NCI-H345 (cell line): ENCODE measurements at regions not wholly inside any gene's neighbourhood (a gene's known extent, or its start where the extent isn't known, plus 50 kb on each side); places are given as distances from the start of the nearest gene placed in this dataset.

ENCODE experiments used
- DNase-seq: peaks from one replicate; lab custom pipeline; 2025; lab: John Stamatoyannopoulos, UW

DNA sequence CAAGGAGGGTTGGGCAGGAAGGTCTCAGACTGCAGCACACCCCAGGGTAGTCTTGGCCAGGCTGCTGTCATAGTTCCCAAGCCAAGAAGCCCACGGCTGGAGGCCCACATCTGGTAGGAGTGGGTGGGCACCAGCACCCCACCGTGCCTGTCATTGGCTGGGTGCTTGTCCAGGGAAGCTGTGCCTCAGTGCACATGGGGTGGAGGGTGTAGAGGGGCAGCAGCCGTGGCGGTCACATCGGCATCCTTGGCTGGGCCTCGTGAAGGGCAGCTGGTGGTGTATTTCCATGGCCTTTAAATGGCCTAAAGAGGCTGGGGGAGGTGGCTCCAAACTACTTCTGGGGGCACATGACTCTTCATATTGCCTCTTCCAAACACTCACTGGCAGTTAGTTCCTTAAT, 119.6 kb upstream of the USP24 start:
- no peak for DNase-seq

DNA sequence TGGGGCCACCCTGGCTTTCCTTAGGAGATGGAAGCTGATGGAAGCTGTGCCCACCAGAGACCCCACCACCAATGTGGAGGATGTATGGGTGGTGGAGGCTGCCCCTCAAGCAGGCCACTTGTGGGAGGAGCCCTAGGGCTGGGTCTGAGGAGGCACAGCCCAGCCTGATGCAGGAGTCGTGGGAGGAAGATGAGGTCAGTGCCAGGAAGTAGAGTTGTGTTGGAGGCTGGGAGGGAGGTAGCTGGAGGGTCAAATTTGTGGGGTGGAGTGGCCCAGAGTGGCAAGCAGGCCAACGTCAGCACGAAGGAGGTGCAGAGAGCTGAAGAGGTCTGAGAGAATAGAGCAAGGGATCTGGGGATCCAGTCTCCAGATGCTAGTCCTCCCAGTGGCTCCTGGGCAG, 119.0 kb upstream of the USP24 start:
- DNase-seq: no peak

DNA sequence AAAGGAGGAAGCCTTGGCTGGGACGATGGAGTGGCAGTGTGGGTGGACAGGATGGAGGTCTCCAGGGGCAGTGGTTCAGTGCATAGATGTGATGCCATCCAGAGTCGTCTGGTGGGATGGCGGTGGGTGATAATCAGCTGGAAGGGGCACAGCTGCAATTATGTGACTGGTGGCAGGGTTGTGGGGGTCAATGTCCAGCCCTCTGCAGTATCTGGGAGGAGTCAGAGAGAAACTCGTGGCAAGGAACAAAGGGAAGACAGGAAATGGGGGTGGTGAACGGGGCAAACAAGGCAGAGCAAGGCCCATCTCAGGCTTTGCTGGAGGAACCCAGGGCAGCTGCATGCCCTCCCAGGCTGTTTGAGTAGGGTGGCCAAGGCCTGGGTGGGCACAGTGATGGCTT, 118.3 kb upstream of the USP24 start:
- DNase-seq: no peak

DNA sequence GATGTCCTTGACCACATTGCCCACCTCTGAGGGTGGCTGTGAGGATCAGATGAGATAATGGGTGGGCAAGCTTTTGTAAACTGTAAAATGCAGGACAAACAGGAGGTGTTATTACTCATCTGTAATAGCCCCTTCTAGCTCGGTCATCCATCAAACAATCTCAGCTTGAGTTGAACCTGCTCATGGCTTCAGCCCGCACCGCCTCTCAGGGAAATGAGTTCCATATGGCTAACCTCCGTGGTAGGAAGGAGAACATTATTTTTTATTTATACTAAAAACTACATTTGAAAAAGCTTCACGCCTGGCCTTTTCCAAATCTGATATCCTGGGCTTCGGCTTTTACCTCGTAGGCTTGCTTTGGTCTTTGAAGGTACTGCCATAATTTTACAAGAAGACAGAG, 116.2 kb upstream of the USP24 start:
- no peak for DNase-seq

DNA sequence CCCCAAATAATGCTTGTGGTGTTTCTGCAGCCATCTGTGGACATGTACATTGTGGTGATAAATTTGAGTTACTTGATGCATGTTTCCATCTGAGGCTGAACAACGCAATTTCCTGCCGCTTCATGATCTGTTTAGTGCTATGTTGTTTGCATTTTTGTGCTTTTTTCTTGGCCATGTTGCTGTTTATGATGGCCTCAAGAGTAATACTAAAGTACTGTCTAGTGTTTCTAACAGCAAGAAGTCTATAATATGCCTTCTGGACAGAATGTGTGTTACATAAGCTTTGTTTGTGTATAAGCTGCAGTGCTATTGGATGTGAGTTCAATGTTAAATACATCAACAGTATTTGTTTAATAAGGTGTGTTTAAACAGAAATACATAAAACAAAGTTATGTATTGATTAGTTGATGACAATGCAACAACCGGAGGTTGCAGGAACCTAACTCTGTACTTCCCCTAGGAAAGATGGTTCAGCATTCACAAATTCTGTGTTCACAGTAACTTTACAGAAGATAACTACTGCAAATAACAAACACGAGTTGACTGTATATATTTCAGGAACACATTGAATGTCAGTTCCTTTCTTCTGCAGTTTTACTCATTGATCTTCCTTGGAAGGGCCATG, 114.8 kb upstream of the USP24 start:
- DNase-seq: no peak

DNA sequence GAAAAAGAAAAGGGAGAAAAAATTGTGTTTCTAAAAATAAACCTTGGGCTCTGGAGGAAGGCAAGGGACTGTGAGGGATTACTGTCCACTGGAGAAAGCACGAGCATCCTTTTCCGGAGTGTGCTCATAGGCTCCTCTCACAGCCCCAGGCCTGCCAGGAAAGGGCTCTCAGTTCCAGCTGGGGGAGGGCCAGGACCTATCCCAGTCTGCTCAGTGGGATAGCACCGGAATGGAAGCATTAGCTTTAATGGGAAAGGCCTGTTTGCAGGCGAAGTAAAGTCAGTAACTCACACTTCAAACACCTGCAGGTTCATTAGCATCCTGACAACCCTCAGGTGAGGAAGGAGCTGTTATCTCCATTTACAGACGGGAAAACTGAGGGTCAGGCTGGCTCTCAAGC, 113.9 kb upstream of the USP24 start:
- no peak for DNase-seq

DNA sequence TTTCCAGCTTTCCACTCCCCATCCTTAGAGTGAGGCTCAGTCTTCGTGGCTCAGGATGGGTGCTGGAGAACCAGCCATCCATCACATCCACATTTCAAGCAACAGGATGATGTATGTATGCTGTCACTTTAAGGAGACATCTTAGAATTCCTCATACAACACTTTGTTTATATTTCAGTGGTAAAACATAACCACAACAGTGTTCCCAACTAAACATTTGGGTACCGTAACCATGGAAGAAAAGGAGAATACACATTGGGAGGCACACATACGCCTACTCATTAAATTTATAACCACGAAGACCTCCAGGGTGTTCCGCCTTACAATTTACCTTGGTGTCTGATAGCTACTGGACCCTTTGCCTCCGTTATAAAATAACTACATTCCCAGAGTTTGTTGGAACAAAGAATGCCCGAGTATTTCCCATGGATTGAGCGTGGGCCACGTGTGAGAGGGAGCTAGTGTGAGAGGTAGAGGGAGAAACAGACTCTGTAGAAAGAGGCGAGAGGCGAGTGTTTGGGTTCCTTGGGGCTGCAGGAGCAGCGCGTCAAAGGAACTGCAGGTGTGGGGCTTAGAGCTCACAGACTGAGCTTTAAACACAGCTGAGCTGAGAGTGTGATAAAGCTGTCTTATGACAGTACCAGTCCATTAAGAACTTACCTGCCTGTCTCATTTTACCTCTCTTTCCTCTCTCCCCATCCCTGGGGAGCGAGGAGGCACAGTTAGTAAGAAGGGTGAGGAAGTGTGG, 111.5 kb upstream of the USP24 start:
- DNase-seq: no peak

DNA sequence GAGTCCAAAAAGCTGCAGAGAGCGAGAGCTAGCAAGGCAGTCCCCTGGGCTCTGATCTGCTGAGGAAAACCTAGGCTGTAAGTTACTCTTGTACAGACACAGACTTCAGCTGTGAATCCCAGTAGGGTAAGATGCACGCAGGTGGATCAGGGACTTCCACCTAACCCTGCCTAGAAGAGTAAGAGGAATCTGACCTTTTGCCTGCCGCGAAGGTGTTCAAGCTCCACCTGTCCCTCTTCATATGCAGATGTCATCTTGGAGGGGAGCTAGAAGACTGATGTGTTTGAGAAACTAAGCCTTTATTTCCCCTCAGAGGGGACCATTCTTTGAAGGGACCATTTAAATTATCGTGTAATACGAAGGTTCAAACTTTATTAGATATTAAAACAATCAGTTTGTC, 108.6 kb upstream of the USP24 start:
- no peak for DNase-seq

DNA sequence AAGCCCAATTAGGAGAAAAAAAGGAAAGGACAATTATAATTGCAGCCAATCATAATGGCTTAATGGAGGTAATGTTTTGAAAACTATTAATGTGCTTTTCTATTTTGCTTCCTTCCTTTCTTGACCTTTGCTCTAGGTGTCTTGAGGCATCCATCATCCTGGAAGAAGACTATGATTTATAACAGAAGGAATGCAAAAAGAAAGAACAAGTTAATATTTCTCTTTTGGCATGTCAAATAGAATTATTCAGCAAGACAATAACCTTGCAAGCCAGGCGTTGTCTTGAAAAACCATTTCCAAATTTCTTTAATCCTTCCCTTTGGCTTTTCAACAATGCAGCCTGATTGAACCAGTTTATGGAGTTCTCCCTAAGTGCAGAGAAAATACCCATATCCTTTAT, 107.7 kb upstream of the USP24 start:
- DNase-seq: no peak

DNA sequence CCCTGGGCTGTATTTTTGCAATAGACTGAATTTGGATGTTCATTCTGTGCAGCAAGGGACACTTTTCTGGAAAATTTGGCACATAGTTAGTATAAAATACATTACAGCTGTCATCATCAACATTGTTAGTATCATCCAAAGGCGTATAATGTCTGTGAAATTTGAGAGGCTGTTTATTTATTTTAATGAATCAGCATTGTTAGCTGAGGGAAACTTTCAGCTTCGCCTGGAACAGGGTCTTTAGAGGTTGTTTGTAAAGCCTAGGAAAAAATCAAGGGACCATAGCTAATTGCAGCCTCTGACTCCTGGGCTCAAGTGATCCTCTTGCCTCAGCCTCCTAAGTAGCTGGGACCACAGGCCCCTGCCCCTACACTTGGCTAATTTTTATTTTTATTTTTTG, 106.8 kb upstream of the USP24 start:
- peak; percentile 12 for DNase-seq

DNA sequence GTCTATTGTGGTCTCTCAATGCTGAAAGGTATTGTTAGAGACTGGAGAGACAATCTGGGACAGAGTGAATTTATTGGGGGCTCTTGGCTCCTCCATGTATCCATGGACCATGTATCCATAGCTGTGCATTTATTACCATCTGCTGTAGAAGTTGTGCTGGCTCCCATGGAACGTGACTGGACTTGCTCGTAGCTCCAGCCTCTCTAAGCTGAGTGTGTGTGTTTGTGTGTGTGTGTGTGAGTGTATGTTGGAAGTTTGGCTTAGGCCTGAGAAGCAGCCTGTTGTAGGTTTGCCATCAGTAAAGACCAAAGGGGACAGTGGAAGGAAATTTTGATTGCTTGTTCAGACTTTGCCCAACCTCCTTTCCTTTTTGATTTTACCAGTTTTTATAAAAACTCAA, 105.7 kb upstream of the USP24 start:
- no peak for DNase-seq

DNA sequence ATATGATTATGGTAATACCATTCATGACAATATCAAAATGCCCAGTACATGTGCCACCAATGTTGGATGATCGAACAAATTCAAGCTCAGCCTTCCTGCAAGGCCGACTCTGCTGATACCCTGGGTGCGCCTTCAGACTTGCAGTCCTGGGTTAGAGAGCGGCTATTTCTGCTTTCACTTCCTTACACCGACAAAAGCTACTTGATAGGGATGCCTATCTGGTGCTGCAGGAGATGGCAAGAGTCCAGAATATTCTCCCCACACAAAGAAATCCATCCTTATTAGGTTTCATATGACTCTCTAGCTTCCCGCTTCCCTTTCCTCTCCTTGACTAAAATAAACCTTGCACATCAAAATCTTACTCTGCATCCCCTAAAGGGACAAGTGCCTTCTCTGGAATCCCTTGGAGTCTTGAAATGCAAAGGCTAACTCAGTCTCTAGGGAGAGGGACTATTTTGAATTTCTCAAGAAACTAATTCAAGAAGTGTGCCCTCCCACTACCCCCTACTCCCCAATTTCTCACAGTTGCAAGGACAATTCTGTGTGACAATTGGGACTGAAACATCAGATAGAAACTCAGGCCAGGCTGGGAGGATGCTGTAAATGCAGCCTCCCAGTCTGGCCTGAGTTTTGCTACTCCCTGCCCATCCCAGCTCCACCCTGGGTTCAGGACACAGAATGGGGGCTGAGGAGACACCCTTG, 103.1 kb upstream of the USP24 start:
- DNase-seq: no peak

DNA sequence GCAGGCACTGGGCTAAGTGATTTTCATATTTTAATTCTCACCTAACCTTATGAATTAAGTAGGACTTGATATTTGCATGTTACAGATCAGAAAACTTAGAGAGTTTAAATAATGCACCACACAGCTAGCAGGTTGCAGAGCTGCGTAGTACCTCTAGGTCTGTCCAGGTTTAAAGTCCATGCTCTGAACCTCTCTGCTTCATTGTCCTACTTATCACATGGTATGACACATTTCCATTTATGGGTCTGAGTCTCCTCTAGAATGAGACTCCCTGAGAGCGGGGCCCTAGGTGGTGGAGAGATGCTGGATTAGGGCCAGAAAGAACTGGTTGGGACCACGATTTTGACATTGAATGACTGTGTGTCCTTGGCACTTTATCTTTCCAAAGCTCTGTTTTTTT, 102.5 kb upstream of the USP24 start:
- DNase-seq: no peak

DNA sequence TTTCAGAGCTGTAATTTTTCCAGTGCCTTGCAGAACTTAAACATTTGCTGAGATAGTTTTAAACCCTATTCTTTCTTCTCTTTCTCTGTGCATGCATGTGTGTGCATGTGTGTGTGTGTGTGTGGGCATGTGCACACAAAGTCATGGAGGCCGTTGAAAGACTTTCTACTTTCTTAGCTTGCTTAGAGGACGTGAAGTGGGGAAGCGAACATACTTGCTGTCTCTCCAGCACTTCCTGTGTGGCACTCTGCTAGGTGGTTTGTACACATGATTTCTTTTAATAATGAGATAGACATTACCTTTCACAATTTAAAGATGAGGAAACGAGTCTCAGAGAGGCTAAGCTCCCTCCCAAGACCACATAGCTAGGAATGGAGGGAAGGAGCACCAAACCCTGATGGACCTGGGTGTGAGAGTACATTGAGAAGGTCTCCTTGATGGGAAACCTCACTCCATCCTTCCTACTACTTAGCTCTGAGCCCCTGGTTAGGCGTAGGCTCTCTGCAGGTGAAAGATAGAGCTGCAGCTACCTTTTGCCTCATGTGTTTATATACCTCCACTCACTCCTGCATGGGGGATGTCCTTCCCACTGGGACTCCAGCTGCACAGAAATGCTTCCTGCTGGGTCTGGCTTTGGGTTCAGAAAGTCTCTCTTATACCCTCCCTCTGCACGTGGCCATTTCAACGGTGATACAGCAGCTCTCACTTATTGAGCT, 101.9 kb upstream of the USP24 start:
- DNase-seq: no peak

DNA sequence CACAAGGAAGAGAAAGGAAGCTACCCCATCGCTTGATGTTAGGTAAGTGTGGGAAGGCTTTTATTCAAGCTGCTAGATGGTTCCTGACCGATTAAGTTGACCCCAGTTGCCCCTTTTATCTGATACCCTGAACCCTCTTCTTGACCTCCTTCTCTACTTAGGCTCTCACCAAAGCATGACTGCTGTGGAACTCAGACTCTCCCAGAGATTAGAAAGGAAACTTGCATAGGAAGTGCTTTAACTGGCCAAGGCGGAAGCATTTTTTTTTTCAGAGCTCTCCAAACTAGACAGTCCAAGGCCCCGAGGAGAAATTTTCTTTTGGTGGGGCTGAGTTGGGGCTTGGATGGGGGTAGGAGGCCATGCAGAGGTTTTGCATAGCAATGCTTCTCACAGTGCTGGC, 101.3 kb upstream of the USP24 start:
- no peak for DNase-seq

DNA sequence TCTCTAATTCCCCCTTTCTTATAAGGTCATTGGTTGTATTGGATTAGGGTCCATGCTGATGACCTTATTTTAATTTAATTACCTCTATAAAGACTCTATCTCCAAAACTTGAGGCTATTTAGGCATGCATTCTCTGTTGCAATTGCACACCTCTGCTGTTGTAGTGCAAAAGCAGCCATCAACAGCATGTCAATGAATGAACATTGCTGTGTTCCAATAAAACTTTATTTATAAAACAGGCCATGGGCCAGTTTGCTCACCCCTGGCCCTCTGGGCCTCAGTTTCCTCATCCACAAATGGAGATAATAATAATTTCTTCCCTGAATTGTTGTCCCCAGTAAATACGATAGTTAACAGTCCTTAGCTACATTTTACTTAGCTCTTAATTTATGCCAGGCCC, 100.4 kb upstream of the USP24 start:
- DNase-seq: no peak

DNA sequence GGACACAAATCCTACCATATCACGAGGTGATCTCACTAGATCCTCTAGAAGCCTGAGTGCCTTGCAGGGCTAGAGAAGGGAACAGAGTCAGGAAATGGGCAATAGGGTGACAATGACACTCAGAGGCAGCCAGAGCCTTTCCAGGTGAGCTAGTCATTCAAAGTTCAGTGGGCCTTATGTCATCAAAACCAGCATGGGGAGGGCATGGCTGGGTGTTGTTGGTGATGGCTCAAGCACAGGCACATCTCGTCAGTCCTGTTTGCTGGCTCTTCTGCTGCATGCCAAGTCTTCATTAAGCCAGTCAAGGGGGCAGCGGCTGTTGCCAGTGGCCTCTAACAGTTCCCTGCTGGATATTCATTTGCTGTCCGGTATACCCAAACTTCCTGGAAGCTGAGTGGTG, 99.6 kb upstream of the USP24 start:
- no peak for DNase-seq

DNA sequence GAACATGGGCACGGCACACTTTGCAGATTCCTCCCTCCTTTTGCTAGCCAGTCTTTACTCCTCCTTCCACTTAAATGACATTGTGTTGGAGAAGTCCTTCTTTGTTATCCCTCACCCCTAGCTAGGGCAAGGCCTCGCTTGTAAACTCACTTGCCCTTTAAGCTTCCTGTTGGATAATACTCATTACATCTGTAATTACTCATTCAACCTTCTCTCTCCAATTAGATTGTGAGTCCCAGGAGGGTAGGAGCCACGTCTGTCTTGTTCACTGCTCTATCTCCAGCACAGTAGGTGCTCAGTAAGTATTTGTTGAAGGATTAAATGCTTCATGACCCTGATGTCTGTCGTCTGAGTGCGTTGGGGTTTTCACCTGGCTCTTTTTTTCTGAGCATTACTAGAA, 98.7 kb upstream of the USP24 start:
- peak; percentile 9 for DNase-seq

DNA sequence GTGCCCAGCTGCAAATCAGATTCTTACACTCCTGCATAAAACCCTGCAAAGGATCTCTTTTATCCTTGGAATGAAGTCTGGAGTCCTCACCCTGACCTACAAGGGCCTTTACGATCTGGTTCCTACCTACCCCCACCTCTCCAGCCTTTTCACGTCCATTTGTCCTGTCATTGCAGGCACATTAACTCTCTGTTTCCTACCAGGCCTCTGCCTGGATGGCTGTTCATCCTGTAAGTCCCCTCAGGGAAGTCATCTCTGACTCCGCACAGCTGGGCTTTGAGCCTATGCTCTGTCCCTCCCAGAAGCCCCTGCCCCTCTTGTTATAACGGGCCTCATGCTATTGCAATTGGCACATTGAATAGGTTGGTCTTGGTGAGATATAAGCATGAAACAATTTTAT, 96.8 kb upstream of the USP24 start:
- no peak for DNase-seq

DNA sequence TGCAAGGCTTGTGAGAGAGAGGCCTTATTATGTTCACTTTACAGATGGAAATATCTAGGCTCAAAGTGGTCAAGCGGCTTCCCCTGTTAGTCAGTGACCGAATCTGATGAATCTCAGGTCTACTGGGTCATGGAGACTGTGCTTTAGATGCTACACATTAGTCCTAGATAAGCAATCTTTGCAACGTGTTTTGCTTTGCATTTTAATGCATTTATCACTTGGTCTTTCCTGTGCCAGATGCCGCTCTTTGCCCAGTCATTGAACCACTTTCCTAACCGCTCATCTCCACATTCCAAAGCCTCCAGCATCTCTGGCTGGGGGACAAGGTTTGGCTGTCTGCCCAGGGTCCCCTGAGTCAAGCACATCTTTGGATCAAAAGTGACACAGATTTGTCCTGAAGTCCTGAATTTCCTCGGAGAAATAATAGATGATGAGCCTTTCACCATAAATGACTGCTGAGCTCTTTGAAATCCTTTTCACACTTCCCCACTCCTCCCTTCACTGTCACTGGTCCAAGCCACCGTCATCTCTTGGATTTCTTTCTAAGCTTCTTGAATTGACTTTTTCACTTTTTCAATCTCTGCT, 96.0 kb upstream of the USP24 start:
- no peak for DNase-seq

DNA sequence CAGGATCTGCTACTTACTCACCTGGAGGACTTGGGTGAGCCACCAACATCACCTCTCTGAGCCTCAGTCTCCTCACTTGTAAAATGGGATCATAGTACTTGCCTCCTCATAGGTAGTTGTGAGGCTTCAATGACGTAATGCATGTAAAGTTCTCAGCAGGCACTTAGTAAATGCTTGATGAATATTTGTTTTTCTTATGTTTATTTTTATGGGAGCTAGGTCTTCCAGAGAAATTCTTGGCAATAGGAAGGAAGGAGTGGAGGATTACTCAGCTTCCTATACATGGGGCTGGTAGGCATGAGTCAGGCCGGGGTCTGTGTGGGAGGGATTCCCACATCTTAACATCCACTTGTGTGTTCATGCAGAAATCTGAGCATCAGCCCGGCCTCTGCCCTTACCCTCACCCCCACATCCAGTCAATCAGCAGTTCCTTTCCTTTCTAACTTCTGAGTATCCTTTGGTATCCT, 95.4 kb upstream of the USP24 start:
- no peak for DNase-seq

DNA sequence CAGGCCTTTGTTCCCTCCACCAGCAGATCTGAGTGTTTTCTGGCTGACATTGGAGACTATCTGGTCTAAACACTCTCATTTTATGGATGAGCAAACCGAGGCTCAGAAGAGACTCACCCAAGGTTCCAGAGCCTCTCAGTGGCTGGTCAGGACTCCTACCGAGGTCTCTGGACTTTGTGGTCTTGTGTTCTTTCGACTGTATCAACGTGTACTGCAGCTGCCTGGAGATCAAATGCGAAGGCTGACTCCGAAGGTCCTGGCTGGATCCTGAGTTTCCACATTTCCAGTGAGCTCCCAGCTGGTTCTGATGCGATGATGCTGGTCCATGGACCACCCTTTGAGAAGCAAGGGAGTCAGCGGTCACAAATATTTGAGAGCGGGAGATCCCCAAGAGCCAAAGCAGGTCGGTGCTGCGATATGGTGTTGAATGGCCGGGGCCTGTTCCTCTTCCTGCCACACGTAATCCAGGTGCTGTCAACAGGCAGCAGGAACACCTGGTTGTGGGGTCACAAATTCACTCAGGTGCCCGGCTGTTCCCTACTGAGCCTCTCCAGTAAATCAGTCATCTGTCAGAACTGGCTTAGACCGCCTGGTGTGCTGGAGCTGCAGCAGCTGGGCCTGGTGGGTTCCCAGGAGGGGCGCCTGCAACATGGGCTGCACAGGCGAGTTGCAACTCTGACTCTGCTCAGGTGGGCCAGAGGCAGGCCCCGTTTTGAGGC, 94.8 kb upstream of the USP24 start:
- DNase-seq: no peak
